WERI-Rb-1 (cell line): ENCODE measurements at regions not wholly inside any gene's neighbourhood (a gene's known extent, or its start where the extent isn't known, plus 50 kb on each side); places are given as distances from the start of the nearest gene placed in this dataset.
"Not testable (repeated sequence)": the region's sequence is repeated elsewhere in the genome, so short reads cannot be mapped to it uniquely, and the experiment has no call there.

Experiments used
- DNase-seq: peaks from one replicate; pipeline ENCODE4 v3.0.0-alpha.2; 2020
- H3K27ac ChIP-seq: fragments of 250-450 bp; sonication (Bioruptor Pico); 2 replicates; pipeline ENCODE4 v1.5.1; 2020; ENCODE audit warnings: mild to moderate bottlenecking, moderate library complexity
- H3K27me3 ChIP-seq: fragments of 250-450 bp; sonication (Bioruptor Pico); 2 replicates; pipeline ENCODE4 v1.5.1; 2021; ENCODE audit warnings: mild to moderate bottlenecking, low read depth, moderate library complexity; ENCODE audit not compliant: insufficient read depth, severe bottlenecking
- H3K36me3 ChIP-seq: fragments of 250-450 bp; sonication (Bioruptor Pico); 2 replicates; pipeline ENCODE4 v1.5.1; 2020; ENCODE audit warnings: mild to moderate bottlenecking, moderate library complexity
- H3K4me3 ChIP-seq: 2 replicates; pipeline ENCODE4 v1.5.1; 2011; ENCODE audit warnings: low read depth, mild to moderate bottlenecking, control low read depth, low read length
- H3K9me3 ChIP-seq: fragments of 250-450 bp; sonication (Bioruptor Pico); 2 replicates; pipeline ENCODE4 v1.5.1; 2021; ENCODE audit warnings: mild to moderate bottlenecking, moderate library complexity; ENCODE audit not compliant: severe bottlenecking
- TF ChIP-seq, protein P1 (sequence below): IDR thresholded peaks from 2 replicates; pipeline ENCODE4 v1.5.1; 2011; ENCODE audit warnings: low read depth, mild to moderate bottlenecking, control low read depth, inconsistent platforms, low read length

DNA sequence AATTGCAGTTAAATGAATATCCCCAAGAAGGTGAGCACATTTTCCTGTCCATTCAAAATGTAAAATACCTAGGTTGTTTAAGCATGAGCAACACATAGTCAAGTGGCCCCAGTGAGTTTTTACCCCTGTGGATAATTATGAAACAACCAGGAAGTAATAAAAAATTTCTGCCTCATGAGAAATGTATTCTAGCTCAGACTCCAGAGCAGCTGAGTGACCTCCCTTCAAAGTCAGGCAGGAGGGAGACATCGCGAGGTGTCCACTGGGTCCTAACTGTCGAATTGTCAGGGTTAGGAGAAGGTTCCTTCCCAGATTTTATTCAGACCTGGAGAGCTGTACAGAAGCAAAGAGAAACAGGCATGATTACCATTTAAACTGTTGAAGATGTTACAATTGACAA lies 416.6 kb upstream of the SMIM21 start:
- Histone ChIP-seq H3K27ac (no peak overlapping the region), H3K4me3 (no peak overlapping the region), H3K27me3 (no peaks in the 10 kb centered on the region), H3K9me3 (no peaks in the 10 kb centered on the region), H3K36me3 (no peaks in the 10 kb centered on the region)
- TF ChIP-seq, protein P1, sequence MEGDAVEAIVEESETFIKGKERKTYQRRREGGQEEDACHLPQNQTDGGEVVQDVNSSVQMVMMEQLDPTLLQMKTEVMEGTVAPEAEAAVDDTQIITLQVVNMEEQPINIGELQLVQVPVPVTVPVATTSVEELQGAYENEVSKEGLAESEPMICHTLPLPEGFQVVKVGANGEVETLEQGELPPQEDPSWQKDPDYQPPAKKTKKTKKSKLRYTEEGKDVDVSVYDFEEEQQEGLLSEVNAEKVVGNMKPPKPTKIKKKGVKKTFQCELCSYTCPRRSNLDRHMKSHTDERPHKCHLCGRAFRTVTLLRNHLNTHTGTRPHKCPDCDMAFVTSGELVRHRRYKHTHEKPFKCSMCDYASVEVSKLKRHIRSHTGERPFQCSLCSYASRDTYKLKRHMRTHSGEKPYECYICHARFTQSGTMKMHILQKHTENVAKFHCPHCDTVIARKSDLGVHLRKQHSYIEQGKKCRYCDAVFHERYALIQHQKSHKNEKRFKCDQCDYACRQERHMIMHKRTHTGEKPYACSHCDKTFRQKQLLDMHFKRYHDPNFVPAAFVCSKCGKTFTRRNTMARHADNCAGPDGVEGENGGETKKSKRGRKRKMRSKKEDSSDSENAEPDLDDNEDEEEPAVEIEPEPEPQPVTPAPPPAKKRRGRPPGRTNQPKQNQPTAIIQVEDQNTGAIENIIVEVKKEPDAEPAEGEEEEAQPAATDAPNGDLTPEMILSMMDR, result no peak
- no peak for DNase-seq

DNA sequence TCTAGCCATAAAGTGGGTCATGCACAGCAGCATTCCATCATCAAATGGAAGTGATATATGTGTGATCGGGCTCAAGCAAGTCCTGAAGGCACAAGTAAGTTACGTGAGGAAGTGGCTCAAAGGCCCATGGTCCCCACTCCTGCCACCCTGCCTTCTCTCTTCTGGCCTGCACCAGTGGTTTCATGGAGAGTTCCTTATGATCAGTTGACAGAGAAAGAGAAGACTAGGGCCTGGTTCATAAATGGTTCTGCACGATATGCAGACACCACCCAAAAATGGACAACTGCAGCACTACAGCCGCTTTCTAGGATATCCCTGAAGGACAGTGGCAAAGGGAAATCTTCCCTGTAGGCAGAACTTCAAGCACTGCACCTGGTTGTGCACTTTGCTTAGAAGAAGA lies 412.6 kb upstream of the SMIM21 start:
- H3K4me3 ChIP-seq, result no peak overlapping the region
- no peak overlapping the region for H3K27ac ChIP-seq
- no peaks in the 10 kb centered on the region for H3K36me3 ChIP-seq
- H3K27me3 ChIP-seq, result no peaks in the 10 kb centered on the region
- TF ChIP-seq, protein P1, result no peak
- DNase-seq, result no peak
- no peaks in the 10 kb centered on the region for H3K9me3 ChIP-seq

DNA sequence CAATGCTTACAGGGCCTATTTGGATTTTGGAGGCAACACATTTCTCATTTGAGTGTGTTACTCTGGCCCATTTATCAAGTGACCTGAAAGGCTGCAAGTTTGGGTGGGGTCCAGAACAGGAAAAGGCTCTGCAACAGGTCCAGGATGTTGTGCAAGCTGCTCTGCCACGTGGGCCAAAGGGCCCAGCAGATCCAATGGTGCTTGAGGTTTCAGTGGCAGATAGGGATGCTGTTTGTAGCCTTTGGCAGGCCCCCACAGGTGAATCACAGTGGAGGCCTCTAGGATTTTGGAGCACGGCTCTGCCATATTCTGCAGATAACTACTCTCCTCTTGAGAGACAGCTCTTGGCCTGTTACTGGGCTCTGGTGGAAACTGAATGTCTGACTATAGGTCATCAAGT lies 412.2 kb upstream of the SMIM21 start:
- H3K27ac ChIP-seq, H3K27me3 ChIP-seq, DNase-seq, H3K9me3 ChIP-seq, H3K4me3 ChIP-seq, H3K36me3 ChIP-seq: not testable (repeated sequence)

DNA sequence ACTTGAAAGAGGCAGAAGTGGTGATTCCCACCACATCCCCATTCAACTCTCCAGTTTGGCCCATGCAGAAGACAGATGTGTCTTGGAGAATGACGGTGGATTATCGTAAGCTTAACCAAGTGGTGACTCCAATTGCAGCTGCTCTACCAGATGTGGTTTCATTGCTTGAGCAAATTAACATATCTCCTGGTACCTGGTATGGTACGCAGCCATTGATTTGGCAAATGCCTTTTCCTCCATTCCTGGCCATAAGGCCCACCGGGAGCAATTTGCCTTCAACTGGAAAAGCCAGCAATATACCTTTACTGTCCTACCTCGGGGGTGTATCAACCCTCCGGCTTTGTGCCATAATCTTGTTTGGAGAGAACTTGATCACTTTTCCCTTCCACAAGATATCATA lies 411.5 kb upstream of the SMIM21 start:
- Histone ChIP-seq H3K9me3 (no peaks in the 10 kb centered on the region), H3K4me3 (no peak overlapping the region), H3K27me3 (no peaks in the 10 kb centered on the region), H3K36me3 (no peaks in the 10 kb centered on the region), H3K27ac (no peak overlapping the region)
- DNase-seq, result no peak
- TF ChIP-seq, protein P1, result no peak

DNA sequence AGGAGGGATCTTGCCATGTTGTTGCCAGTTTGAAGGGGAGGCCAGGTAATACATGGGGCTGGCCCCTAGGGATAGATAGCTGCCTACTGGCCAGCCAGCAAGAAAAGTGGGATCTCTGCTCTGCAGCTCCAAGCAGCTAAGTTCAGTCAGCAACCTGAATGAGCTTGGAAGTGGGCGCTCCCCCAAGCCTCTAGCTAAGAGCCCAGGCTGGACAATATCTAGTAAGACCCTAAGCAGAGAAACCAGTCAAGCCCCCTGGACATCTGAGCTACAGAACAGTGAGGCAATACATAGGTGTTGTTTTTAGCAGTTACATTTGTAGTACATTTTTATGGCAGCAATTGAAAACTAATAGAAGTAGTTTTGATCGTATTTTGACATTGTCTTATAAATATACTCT lies 409.8 kb upstream of the SMIM21 start:
- TF ChIP-seq, protein P1, result no peak
- H3K4me3 ChIP-seq, result no peak overlapping the region
- no peaks in the 10 kb centered on the region for H3K9me3 ChIP-seq
- no peaks in the 10 kb centered on the region for H3K36me3 ChIP-seq
- H3K27me3 ChIP-seq, result no peaks in the 10 kb centered on the region
- no peak overlapping the region for H3K27ac ChIP-seq
- DNase-seq, result no peak

DNA sequence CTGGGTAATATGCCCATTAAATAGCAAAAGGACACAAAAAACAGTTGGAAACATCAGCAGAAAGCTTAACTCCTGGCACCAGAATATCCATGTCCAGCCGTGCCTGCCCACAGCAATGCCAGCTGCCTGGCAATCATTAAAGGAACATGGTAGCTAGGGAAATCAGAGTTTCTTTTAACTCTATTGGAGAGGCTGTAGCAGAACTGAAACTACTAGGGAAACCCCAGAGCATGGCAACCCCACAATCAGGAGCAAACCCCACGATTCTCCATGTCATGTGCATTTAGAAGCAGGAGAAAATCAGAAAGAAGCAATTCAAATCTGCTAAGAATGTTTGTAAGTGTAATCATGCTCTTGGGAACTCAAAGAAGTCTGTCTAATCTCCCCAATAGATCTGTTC lies 409.0 kb upstream of the SMIM21 start:
- TF ChIP-seq, protein P1, result no peak
- H3K4me3 ChIP-seq, result no peak overlapping the region
- H3K9me3 ChIP-seq, result no peaks in the 10 kb centered on the region
- no peaks in the 10 kb centered on the region for H3K27me3 ChIP-seq
- DNase-seq, result no peak
- H3K36me3 ChIP-seq, result no peaks in the 10 kb centered on the region
- H3K27ac ChIP-seq, result no peak overlapping the region
